HepG2 (cell line): ENCODE measurements at regions not wholly inside any gene's neighbourhood (a gene's known extent, or its start where the extent isn't known, plus 50 kb on each side); places are given as distances from the start of the nearest gene placed in this dataset.

ENCODE experiments used
- ATAC-seq: fragments of 200-7000 bp; cut with Tn5 transposase; 3 replicates; pipeline ENCODE4 v1.9.1; 2020; ENCODE audit warnings: mild to moderate bottlenecking, moderate library complexity
- BruUV-seq: library from RNA; stranded (reverse); fragments of 400-500 nt; replicated peaks from 2 replicates; lab custom pipeline; 2021; lab: Mats Ljungman, UMichigan
- CTCF ChIA-PET: fragments of 300-600 bp; formaldehyde crosslinking; extraction: SDS; loops from one replicate; lab custom pipeline; 2021; ENCODE audit warnings: low total read pairs, inconsistent platforms, low intra/inter-chr PET ratio; lab: Yijun Ruan, JAX
- POLR2A ChIA-PET: fragments of 350-600 bp; sonication (Branson Sonifier 250); formaldehyde crosslinking; loops from one replicate; lab custom pipeline; 2020; ENCODE audit warnings: antibody characterized with exemption, inconsistent platforms; lab: Yijun Ruan, JAX
- DNase-seq: peaks from one replicate; pipeline ENCODE4 v3.0.0-alpha.2; 2015; ENCODE audit warnings: low spot score
- FAIRE-seq: peaks from 3 replicates; lab custom pipeline; 2011; peaks lifted over from hg19 to GRCh38; lab: Jason Lieb, UNC
- H2AFZ ChIP-seq: one replicate; pipeline ENCODE4 v1.6.1; 2011; ENCODE audit warnings: low read length, inconsistent platforms
- H3K27ac ChIP-seq: fragments of 300-600 bp; 3 replicates; pipeline ENCODE4 v1.8.0; 2011; ENCODE audit warnings: mixed run types, mild to moderate bottlenecking, mixed read lengths, low read length, inconsistent platforms; ENCODE audit not compliant: insufficient read depth; ENCODE audit errors: extremely low read length
- H3K27me3 ChIP-seq, 2 experiments: fragments of 200-600 bp in 1 of 2; 2 replicates in 1 of 2; 3 replicates in 1 of 2; pipeline versions ENCODE4 v1.6.0 to v1.8.0; 2011; ENCODE audit warnings: low read length in 2 of 2, mild to moderate bottlenecking in 2 of 2, moderate library complexity in 2 of 2, inconsistent platforms in 1 of 2; ENCODE audit not compliant: insufficient read depth in 2 of 2, control insufficient read depth in 1 of 2
- H3K36me3 ChIP-seq, 2 experiments: fragments of 200-600 bp in 1 of 2; replicated peaks in 1 of 2; 2 replicates in 1 of 2; 3 replicates in 1 of 2; pipeline versions ENCODE4 v1.5.1 to v1.8.0; 2011; ENCODE audit warnings: low read length in 2 of 2, inconsistent platforms in 1 of 2; ENCODE audit not compliant: insufficient read depth in 2 of 2, control insufficient read depth in 1 of 2
- H3K4me1 ChIP-seq: 2 replicates; pipeline ENCODE4 v1.5.1; 2012; ENCODE audit warnings: low read length, inconsistent platforms; ENCODE audit not compliant: insufficient read depth
- H3K4me2 ChIP-seq: 2 replicates; pipeline ENCODE4 v1.6.0; 2011; ENCODE audit warnings: low read depth, low read length, inconsistent platforms
- H3K4me3 ChIP-seq, 3 experiments: fragments of 200-600 bp in 1 of 3; sonication (generic), shearing (Covaris generic) in 1 of 3; replicated peaks in 1 of 3; 2 replicates each; pipeline ENCODE4 v1.5.1; 2011 to 2016; ENCODE audit warnings: low read length in 3 of 3, inconsistent platforms in 2 of 3, low read depth in 2 of 3, mild to moderate bottlenecking in 2 of 3, control low read depth in 1 of 3, mixed read lengths in 1 of 3; ENCODE audit not compliant: insufficient read depth in 1 of 3
- H3K79me2 ChIP-seq: one replicate; pipeline ENCODE4 v1.6.1; 2011; ENCODE audit warnings: low read length, inconsistent platforms; ENCODE audit not compliant: insufficient read depth
- H3K9ac ChIP-seq: 2 replicates; pipeline ENCODE4 v1.6.0; 2011; ENCODE audit warnings: mild to moderate bottlenecking, low read depth, low read length, inconsistent platforms; ENCODE audit not compliant: insufficient read depth
- H3K9me3 ChIP-seq: 2 replicates; pipeline ENCODE4 v1.5.1; 2012; ENCODE audit warnings: mild to moderate bottlenecking, low read length
- H4K20me1 ChIP-seq: 2 replicates; pipeline ENCODE4 v1.6.0; 2011; ENCODE audit warnings: inconsistent platforms, mild to moderate bottlenecking, low read length, moderate library complexity; ENCODE audit not compliant: insufficient read depth
- ARID5B ChIP-seq: IDR thresholded peaks from 2 replicates; pipeline ENCODE4 v1.4.0; 2020; ENCODE audit warnings: mild to moderate bottlenecking, missing genetic modification reagents
- DNMT1 ChIP-seq: sonication (generic); formaldehyde crosslinking; IDR thresholded peaks from 2 replicates; pipeline ENCODE4 v1.5.1; 2020; ENCODE audit warnings: mild to moderate bottlenecking, missing genetic modification reagents
- DRAP1 ChIP-seq: IDR thresholded peaks from 2 replicates; pipeline ENCODE4 v1.6.1; 2016; ENCODE audit warnings: missing genetic modification reagents, missing compliant biosample characterization
- ELF1 ChIP-seq: sonication (generic); formaldehyde crosslinking; IDR thresholded peaks from 2 replicates; pipeline ENCODE4 v1.4.0; 2020; ENCODE audit warnings: missing genetic modification reagents
- HMG20A ChIP-seq: IDR thresholded peaks from 2 replicates; pipeline ENCODE4 v1.6.1; 2016; ENCODE audit warnings: borderline replicate concordance
- POGZ ChIP-seq: sonication (generic); formaldehyde crosslinking; IDR thresholded peaks from 2 replicates; pipeline ENCODE4 v1.4.0; 2020; ENCODE audit warnings: mild to moderate bottlenecking, missing genetic modification reagents
- TGIF2 ChIP-seq: IDR thresholded peaks from 2 replicates; pipeline ENCODE4 v1.6.1; 2016; ENCODE audit warnings: control low read depth, missing compliant biosample characterization
- ZNF121 ChIP-seq: sonication (generic); formaldehyde crosslinking; IDR thresholded peaks from 2 replicates; pipeline ENCODE4 v1.5.0; 2020; ENCODE audit warnings: mild to moderate bottlenecking, missing genetic modification reagents
- ZNF777 ChIP-seq: sonication (generic); formaldehyde crosslinking; IDR thresholded peaks from 2 replicates; pipeline ENCODE4 v1.4.0; 2020; ENCODE audit warnings: missing genetic modification reagents
- ZNF883 ChIP-seq: sonication (generic); formaldehyde crosslinking; IDR thresholded peaks from 2 replicates; pipeline ENCODE4 v1.5.1; 2020; ENCODE audit warnings: mild to moderate bottlenecking, missing genetic modification reagents; ENCODE audit errors: not compliant biosample characterization
- ZSCAN9 ChIP-seq: IDR thresholded peaks from 2 replicates; pipeline ENCODE4 v1.6.1; 2016; ENCODE audit warnings: borderline replicate concordance
- WGBS: methylation state at CpG from one replicate; pipeline ENCODE4 v1.1.6; 2017; ENCODE audit warnings: low lambda C conversion rate; 5-methylcytosine and 5-hydroxymethylcytosine counted together
- in situ Hi-C: cut with HindIII; loops from 2 replicates; pipeline ENCODE4 v1.10.0; 2017; ENCODE audit warnings: low pct_unique_long_range_greater_than_20kb; ENCODE audit not compliant: extremely low pct_ligation_motif_present
- intact Hi-C: fragments of 100-400 bp; cut with micrococcal nuclease; formaldehyde crosslinking; loops from one replicate; pipeline ENCODE4 v1.10.0; 2022; ENCODE audit not compliant: unreplicated experiment
- TF ChIP-seq, protein P1 (sequence below): sonication (generic); formaldehyde crosslinking; IDR thresholded peaks from 2 replicates; pipeline ENCODE4 v1.9.0; 2021; ENCODE audit warnings: mild to moderate bottlenecking, missing genetic modification reagents
- TF ChIP-seq, protein P2 (sequence below): sonication (generic); formaldehyde crosslinking; IDR thresholded peaks from 2 replicates; pipeline ENCODE4 v1.5.0; 2020; ENCODE audit warnings: missing genetic modification reagents, mild to moderate bottlenecking, borderline replicate concordance

- TF ChIP-seq, protein P1, sequence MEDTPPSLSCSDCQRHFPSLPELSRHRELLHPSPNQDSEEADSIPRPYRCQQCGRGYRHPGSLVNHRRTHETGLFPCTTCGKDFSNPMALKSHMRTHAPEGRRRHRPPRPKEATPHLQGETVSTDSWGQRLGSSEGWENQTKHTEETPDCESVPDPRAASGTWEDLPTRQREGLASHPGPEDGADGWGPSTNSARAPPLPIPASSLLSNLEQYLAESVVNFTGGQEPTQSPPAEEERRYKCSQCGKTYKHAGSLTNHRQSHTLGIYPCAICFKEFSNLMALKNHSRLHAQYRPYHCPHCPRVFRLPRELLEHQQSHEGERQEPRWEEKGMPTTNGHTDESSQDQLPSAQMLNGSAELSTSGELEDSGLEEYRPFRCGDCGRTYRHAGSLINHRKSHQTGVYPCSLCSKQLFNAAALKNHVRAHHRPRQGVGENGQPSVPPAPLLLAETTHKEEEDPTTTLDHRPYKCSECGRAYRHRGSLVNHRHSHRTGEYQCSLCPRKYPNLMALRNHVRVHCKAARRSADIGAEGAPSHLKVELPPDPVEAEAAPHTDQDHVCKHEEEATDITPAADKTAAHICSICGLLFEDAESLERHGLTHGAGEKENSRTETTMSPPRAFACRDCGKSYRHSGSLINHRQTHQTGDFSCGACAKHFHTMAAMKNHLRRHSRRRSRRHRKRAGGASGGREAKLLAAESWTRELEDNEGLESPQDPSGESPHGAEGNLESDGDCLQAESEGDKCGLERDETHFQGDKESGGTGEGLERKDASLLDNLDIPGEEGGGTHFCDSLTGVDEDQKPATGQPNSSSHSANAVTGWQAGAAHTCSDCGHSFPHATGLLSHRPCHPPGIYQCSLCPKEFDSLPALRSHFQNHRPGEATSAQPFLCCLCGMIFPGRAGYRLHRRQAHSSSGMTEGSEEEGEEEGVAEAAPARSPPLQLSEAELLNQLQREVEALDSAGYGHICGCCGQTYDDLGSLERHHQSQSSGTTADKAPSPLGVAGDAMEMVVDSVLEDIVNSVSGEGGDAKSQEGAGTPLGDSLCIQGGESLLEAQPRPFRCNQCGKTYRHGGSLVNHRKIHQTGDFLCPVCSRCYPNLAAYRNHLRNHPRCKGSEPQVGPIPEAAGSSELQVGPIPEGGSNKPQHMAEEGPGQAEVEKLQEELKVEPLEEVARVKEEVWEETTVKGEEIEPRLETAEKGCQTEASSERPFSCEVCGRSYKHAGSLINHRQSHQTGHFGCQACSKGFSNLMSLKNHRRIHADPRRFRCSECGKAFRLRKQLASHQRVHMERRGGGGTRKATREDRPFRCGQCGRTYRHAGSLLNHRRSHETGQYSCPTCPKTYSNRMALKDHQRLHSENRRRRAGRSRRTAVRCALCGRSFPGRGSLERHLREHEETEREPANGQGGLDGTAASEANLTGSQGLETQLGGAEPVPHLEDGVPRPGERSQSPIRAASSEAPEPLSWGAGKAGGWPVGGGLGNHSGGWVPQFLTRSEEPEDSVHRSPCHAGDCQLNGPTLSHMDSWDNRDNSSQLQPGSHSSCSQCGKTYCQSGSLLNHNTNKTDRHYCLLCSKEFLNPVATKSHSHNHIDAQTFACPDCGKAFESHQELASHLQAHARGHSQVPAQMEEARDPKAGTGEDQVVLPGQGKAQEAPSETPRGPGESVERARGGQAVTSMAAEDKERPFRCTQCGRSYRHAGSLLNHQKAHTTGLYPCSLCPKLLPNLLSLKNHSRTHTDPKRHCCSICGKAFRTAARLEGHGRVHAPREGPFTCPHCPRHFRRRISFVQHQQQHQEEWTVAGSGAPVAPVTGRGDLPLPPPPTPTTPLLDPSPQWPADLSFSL = no peak
- TF ChIP-seq ZNF121 (CRISPR knock-in tag) (no peak), HMG20A (CRISPR knock-in tag) (no peak)
- TF ChIP-seq, all 625 proteins: peak for 0
Observed at GRCh38 chr15:23850666-23851065, 163.6 kb upstream of the NDN start (continued).

GRCh38 chr15:23851921-23852320 is 164.8 kb upstream of the NDN start:
- no peak for FAIRE-seq
- no peaks in the 10 kb centered on the region for H3K36me3 ChIP-seq
- H3K27ac ChIP-seq = no peak overlapping the region
- H3K9me3 ChIP-seq = no peaks in the 10 kb centered on the region
- CTCF ChIA-PET = no interaction called here
- no peaks in the 10 kb centered on the region; a peak in 1 of 5 replicates for H3K27me3 ChIP-seq
- no peaks in the 10 kb centered on the region for H4K20me1 ChIP-seq
- POLR2A ChIA-PET = no interaction called here
- ATAC-seq = no peak
- H2AFZ ChIP-seq = no peak overlapping the region
- no TSS peak for BruUV-seq
- H3K9ac ChIP-seq = no peak overlapping the region
- no peak overlapping the region for H3K4me2 ChIP-seq
- peaks cover 5% of the 10 kb centered on the region; the same call in 1 of the 2 replicates for H3K4me1 ChIP-seq
- WGBS = 0% methylated on average over 2 of the region's 2 CpGs
- H3K4me3 ChIP-seq = no peak overlapping the region
- in situ Hi-C loops (no loop called here), intact Hi-C loops (loop anchor here (10.0 kb wide), 1 partner anchor 87 kb away; no protein-coding TSS in a partner anchor)
- H3K79me2 ChIP-seq = no peaks in the 10 kb centered on the region
- no peak for DNase-seq
- TF ChIP-seq, protein P2, sequence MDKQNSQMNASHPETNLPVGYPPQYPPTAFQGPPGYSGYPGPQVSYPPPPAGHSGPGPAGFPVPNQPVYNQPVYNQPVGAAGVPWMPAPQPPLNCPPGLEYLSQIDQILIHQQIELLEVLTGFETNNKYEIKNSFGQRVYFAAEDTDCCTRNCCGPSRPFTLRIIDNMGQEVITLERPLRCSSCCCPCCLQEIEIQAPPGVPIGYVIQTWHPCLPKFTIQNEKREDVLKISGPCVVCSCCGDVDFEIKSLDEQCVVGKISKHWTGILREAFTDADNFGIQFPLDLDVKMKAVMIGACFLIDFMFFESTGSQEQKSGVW (CRISPR knock-in tag) = no peak
- TF ChIP-seq TGIF2 (no peak), ZNF883 (CRISPR knock-in tag) (no peak), ARID5B (CRISPR knock-in tag) (no peak), DRAP1 (CRISPR knock-in tag) (no peak), POGZ (CRISPR knock-in tag) (no peak), ELF1 (CRISPR knock-in tag) (no peak), DNMT1 (no peak), ZNF777 (CRISPR knock-in tag) (no peak), ZSCAN9 (no peak)
